ENCODE measurements at regions not wholly inside any gene's neighbourhood (a gene's known extent, or its start where the extent isn't known, plus 50 kb on each side); places are given as distances from the start of the nearest gene placed in this dataset.

- ATAC-seq = no peak
- no peak overlapping the region for H3K27ac ChIP-seq
- H3K4me1 ChIP-seq = no peaks in the 10 kb centered on the region
- TF ChIP-seq CTCF (IDR thresholded peaks at IDR 0.05) = no peak
- intact Hi-C loops (cut with DNase I) = no loop called here
- H3K27me3 ChIP-seq = peaks cover 0 to 45% of the 10 kb centered on the region in 2 donors
- peak in 1 of 4 donors; percentile 64 for DNase-seq
- no peaks in the 10 kb centered on the region for H3K36me3 ChIP-seq
- no peak overlapping the region for H3K4me3 ChIP-seq
- no peaks in the 10 kb centered on the region for H3K9me3 ChIP-seq
These were observed 212.2 kb upstream of the MVB12B start for GRCh38 chr9:126114409-126114760.

GRCh38 chr9:126114850-126115460 is 211.7 kb upstream of the MVB12B start:
- intact Hi-C loops (cut with DNase I) = no loop called here
- ATAC-seq = no peak
- no peak for DNase-seq
- Histone ChIP-seq H3K36me3 (no peaks in the 10 kb centered on the region), H3K27me3 (peaks cover 0 to 44% of the 10 kb centered on the region in 2 donors), H3K9me3 (no peaks in the 10 kb centered on the region), H3K4me1 (no peaks in the 10 kb centered on the region), H3K4me3 (no peak overlapping the region), H3K27ac (no peak overlapping the region)
- TF ChIP-seq CTCF (IDR thresholded peaks at IDR 0.05) = no peak

GRCh38 chr9:126116351-126117157 is 210.1 kb upstream of the MVB12B start:
- H3K27ac ChIP-seq = no peak overlapping the region
- H3K4me3 ChIP-seq = no peak overlapping the region
- DNase-seq (peak in 1 of 4 donors; percentile 28), ATAC-seq (no peak)
- peaks cover 0 to 44% of the 10 kb centered on the region in 2 donors for H3K27me3 ChIP-seq
- no peak for TF ChIP-seq CTCF (IDR thresholded peaks at IDR 0.05)
- intact Hi-C loops (cut with DNase I) = no loop called here
- no peaks in the 10 kb centered on the region for H3K36me3 ChIP-seq
- no peaks in the 10 kb centered on the region for H3K9me3 ChIP-seq
- no peaks in the 10 kb centered on the region for H3K4me1 ChIP-seq

- no peaks in the 10 kb centered on the region for H3K36me3 ChIP-seq
- TF ChIP-seq CTCF (IDR thresholded peaks at IDR 0.05) = no peak
- H3K9me3 ChIP-seq = no peaks in the 10 kb centered on the region
- ATAC-seq (no peak), DNase-seq (no peak)
- intact Hi-C loops (cut with DNase I) = no loop called here
- H3K4me3 ChIP-seq = no peak overlapping the region
- H3K4me1 ChIP-seq = no peaks in the 10 kb centered on the region
- H3K27ac ChIP-seq = no peak overlapping the region
- H3K27me3 ChIP-seq = peaks cover 0 to 38% of the 10 kb centered on the region in 2 donors
These were observed 209.5 kb upstream of the MVB12B start for GRCh38 chr9:126117158-126117425.

- H3K27me3 ChIP-seq = peaks cover 0 to 35% of the 10 kb centered on the region in 2 donors
- DNase-seq (peak in 1 of 4 donors; percentile 32), ATAC-seq (no peak)
- TF ChIP-seq CTCF (IDR thresholded peaks at IDR 0.05) = no peak
- H3K36me3 ChIP-seq = no peaks in the 10 kb centered on the region
- intact Hi-C loops (cut with DNase I) = no loop called here
- no peaks in the 10 kb centered on the region for H3K9me3 ChIP-seq
- H3K27ac ChIP-seq = no peak overlapping the region
- H3K4me1 ChIP-seq = no peaks in the 10 kb centered on the region
- no peak overlapping the region for H3K4me3 ChIP-seq
These were observed 209.0 kb upstream of the MVB12B start for GRCh38 chr9:126117631-126118030.

Measured in left lung (tissue), 4 donors.